Esophagus (tissue), 2 donors: ENCODE measurements at regions not wholly inside any gene's neighbourhood (a gene's known extent, or its start where the extent isn't known, plus 50 kb on each side); places are given as distances from the start of the nearest gene placed in this dataset.
"Not testable (repeated sequence)": the region's sequence is repeated elsewhere in the genome, so short reads cannot be mapped to it uniquely, and the experiment has no call there.

Source experiments
- H3K27ac ChIP-seq, 2 donors: one replicate each; pipeline ENCODE4 v1.5.1; 2013; ENCODE audit warnings: low read depth in 2 of 2, mild to moderate bottlenecking in 2 of 2, inconsistent platforms in 1 of 2, low read length in 1 of 2, moderate library complexity in 1 of 2
- H3K27me3 ChIP-seq, 2 donors: one replicate each; pipeline ENCODE4 v1.6.1; 2013; ENCODE audit warnings: low read length in 2 of 2, control low read depth in 1 of 2, mild to moderate bottlenecking in 1 of 2; ENCODE audit not compliant: insufficient read depth in 2 of 2, control insufficient read depth in 1 of 2
- H3K36me3 ChIP-seq, 2 donors: one replicate each; pipeline ENCODE4 v1.6.1; 2013; ENCODE audit warnings: low read length in 1 of 2; ENCODE audit not compliant: control insufficient read depth in 2 of 2, insufficient read depth in 2 of 2
- H3K4me1 ChIP-seq, 2 donors: one replicate each; pipeline ENCODE4 v1.6.1; 2013; ENCODE audit warnings: low read length in 1 of 2; ENCODE audit not compliant: control insufficient read depth in 2 of 2, insufficient read depth in 2 of 2
- H3K4me3 ChIP-seq, 2 donors: one replicate each; pipeline ENCODE4 v1.5.1; 2013; ENCODE audit warnings: low read length in 2 of 2, mild to moderate bottlenecking in 2 of 2, low read depth in 1 of 2, moderate library complexity in 1 of 2
- H3K9me3 ChIP-seq, 2 donors: one replicate each; pipeline ENCODE4 v1.6.1; 2013; ENCODE audit warnings: mild to moderate bottlenecking in 2 of 2, low read depth in 1 of 2, low read length in 1 of 2, moderate library complexity in 1 of 2; ENCODE audit not compliant: control insufficient read depth in 2 of 2, insufficient read depth in 1 of 2
- WGBS, 2 donors: extraction: QIAGEN DNeasy Blood & Tissue Kit; methylation state at CpG; one replicate each; pipeline ENCODE4 v1.1.7; 2013; 5-methylcytosine and 5-hydroxymethylcytosine counted together
- donor health status: healthy with polysubstance abuse.
- donor health status: Bipolar disorder and iron deficiency.

DNA sequence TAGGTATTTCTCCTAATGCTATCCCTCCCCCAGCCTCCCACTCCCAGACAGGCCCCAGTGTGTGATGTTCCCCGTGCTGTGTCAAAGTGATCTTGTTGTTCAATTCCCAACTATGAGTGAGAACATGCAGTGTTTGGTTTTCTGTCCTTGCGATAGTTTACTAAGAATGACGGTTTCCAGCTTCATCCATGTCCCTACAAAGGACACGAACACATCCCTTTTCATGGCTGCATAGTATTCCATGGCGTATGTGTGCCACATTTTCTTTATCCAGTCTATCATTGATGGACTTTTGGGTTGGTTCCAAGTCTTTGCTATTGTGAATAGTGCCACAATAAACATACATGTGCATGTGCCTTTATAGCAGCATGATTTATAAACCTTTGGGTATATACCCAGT is 999.3 kb upstream of the ZEB2 start:
- 93 to 95% methylated on average over 5 of the region's 5 CpGs for WGBS, 2 donors
- H3K4me3 ChIP-seq, H3K4me1 ChIP-seq, H3K36me3 ChIP-seq, H3K9me3 ChIP-seq, H3K27ac ChIP-seq, H3K27me3 ChIP-seq: not testable (repeated sequence)

DNA sequence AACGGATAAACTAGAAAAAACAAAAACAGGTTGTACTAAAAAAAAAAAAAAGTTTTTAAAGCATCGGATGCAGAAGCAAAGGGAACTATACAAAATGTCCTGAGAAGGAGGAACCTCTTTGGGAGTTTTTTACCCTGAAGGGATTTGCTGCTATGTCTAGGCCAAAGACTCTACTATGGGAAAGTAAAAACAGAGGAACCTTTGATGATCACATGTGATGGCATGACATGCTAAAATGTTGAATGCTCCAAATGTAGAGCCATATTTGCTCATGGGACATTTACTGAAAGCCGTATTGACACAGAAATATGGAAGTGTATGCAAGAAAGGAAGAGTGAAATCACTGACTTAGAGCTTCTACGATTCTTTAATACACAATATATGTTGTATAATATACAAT is 992.0 kb upstream of the ZEB2 start:
- no peaks in the 10 kb centered on the region for H3K27me3 ChIP-seq
- H3K9me3 ChIP-seq: no peaks in the 10 kb centered on the region
- no peaks in the 10 kb centered on the region for H3K36me3 ChIP-seq
- H3K4me3 ChIP-seq: no peak overlapping the region
- H3K4me1 ChIP-seq: no peaks in the 10 kb centered on the region
- WGBS, 2 donors: 67 to 75% methylated on average over 4 of the region's 4 CpGs
- H3K27ac ChIP-seq: no peak overlapping the region

DNA sequence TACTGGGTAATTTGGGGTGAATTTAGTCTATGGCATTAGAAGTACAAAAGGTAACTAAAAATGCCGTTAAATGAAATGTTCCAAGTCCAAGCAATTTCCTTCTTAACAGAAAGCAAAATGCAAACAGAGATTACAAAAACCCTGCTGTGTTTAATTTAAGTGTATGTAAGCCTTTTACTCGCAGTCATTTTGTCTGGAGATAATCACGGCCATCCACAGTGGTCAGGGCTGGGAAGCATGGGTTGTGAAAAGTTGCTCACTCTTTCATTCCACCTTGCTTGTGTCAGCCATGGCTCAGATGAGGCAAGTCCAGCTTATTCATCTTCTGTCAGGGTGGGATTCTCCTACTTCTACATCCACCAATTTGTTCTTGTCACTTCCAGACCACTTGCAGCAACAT is 983.6 kb upstream of the ZEB2 start:
- 65 to 73% methylated on average over 3 of the region's 3 CpGs for WGBS, 2 donors
- H3K36me3 ChIP-seq: no peaks in the 10 kb centered on the region
- H3K4me1 ChIP-seq: no peaks in the 10 kb centered on the region

DNA sequence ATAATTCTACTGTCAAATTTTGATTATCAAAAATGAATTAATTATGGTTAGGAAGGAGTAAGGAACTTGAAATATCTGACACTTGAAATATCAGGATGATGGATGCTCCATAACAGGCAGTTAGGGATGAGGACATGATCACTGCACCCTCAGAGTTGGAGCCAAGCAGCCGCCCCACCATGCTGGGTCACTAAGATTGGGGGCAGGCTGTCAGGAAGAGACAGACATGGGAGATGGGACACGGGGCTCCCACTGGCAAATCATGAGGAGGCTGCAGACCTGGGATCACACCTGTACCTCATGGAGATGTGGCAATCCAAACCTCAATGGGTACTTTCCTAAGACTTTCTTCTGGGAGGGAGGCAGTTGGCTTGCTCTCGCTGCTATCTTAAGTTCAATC is 982.0 kb upstream of the ZEB2 start:
- 88 to 90% methylated on average over 3 of the region's 3 CpGs for WGBS, 2 donors
- Histone ChIP-seq H3K4me1 (no peaks in the 10 kb centered on the region), H3K36me3 (no peaks in the 10 kb centered on the region), H3K27me3 (no peaks in the 10 kb centered on the region), H3K9me3 (no peaks in the 10 kb centered on the region), H3K4me3 (no peak overlapping the region), H3K27ac (no peak overlapping the region)

More for the DNA sequence above, 983.6 kb upstream of the ZEB2 start:
- Histone ChIP-seq H3K9me3 (no peaks in the 10 kb centered on the region), H3K4me3 (no peak overlapping the region), H3K27me3 (no peaks in the 10 kb centered on the region), H3K27ac (no peak overlapping the region)

DNA sequence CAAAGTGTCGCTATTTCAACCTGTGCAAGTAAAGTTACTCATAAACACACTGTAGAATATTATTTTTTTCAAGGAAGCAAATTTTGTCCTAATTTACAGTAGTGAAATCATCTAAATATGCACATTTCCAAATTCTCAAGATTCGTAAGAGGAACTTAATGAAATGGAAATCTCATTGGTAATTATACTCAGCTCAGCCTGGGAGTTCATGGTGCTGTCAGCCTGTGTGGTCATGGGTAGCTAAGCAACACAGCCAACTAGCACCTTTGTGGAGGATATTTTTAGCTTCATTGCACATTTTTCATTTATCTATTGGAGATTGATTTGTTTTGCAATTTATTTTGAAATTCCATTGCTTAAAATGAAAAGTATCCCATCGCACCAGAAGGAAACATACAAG is 975.7 kb upstream of the ZEB2 start:
- H3K4me1 ChIP-seq: no peaks in the 10 kb centered on the region
- H3K27ac ChIP-seq: no peak overlapping the region
- H3K9me3 ChIP-seq: no peaks in the 10 kb centered on the region
- WGBS, 2 donors: 86 to 92% methylated on average over 3 of the region's 3 CpGs
- H3K27me3 ChIP-seq: no peaks in the 10 kb centered on the region
- H3K36me3 ChIP-seq: no peaks in the 10 kb centered on the region
- no peak overlapping the region for H3K4me3 ChIP-seq

DNA sequence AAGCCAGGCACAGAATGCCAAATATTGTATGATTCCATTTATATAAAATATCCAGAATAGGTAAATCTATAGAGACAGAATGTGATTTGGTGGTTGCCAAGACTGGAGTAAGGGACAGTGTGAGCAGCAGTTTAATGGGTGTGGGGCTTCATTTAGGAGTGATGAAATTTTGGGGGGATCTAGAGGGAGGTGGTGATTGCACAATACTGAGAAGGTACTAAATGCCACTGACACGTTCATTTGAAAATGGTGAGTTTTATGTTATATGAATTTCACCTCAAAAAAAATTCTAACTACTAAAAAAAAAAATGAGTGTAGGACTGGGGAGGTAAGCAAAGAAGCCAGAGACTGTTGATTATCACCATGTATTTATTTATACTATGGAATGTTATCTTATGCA is 974.5 kb upstream of the ZEB2 start:
- no peaks in the 10 kb centered on the region for H3K36me3 ChIP-seq
- H3K9me3 ChIP-seq: no peaks in the 10 kb centered on the region
- no peaks in the 10 kb centered on the region for H3K4me1 ChIP-seq
- H3K27ac ChIP-seq: no peak overlapping the region
- WGBS, 2 donors: 75 to 82% methylated on average over 1 of the region's 1 CpG
- H3K27me3 ChIP-seq: no peaks in the 10 kb centered on the region
- H3K4me3 ChIP-seq: no peak overlapping the region

DNA sequence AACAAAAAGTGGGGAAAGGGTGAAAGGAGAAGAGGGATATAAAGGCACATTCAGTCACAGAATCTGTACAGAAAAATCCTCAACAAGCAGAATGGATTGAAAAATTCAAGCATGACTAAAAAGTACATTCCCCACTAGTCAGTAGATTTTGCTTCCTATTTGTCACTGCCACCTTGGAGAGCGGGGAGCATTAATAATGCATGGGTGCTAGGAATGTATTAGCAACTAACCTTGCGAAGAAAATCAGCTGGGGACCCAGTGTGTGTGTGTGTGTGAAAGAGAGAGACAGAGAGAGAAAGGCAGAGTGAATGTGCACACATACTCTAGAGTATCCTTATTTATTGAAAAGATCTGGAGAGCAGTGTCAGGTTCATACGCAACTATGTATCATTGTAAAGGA is 968.7 kb upstream of the ZEB2 start:
- Histone ChIP-seq H3K4me3 (no peak overlapping the region), H3K4me1 (no peaks in the 10 kb centered on the region), H3K36me3 (no peaks in the 10 kb centered on the region), H3K9me3 (no peaks in the 10 kb centered on the region), H3K27ac (no peak overlapping the region), H3K27me3 (no peaks in the 10 kb centered on the region)
- 92 to 93% methylated on average over 3 of the region's 3 CpGs for WGBS, 2 donors

DNA sequence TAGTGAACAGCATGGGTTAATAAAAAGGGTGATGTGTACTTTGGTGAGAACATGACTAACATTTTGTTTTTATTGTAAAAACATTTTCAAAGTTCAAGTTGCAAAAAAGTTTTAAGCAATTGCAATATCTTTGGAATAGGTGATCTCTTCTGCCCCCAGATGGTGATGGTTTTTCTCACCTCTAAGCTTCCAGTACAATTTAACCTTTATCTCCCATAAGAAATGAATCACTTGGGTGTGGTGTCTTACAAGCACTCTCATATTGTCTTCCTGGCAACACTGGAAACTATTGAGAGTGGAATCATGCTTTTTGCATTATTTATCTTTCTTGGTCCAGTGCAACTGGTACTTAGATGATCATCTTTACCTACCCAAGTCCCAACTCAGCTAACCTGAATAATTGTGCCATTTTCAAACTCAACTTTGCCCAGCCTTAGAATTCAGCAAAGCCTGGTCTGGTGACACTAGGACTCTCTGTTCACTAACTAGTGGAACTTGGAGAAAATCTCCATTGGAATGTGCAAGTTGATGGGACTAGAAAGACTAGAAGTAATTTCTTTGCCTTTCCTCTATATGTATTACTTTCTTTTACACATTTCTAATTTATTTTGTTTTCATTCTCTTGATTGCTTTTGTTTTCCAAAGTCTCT is 964.7 kb upstream of the ZEB2 start:
- Histone ChIP-seq H3K4me3 (no peak overlapping the region), H3K4me1 (no peaks in the 10 kb centered on the region), H3K27ac (no peak overlapping the region), H3K9me3 (no peaks in the 10 kb centered on the region), H3K36me3 (no peaks in the 10 kb centered on the region), H3K27me3 (no peaks in the 10 kb centered on the region)

DNA sequence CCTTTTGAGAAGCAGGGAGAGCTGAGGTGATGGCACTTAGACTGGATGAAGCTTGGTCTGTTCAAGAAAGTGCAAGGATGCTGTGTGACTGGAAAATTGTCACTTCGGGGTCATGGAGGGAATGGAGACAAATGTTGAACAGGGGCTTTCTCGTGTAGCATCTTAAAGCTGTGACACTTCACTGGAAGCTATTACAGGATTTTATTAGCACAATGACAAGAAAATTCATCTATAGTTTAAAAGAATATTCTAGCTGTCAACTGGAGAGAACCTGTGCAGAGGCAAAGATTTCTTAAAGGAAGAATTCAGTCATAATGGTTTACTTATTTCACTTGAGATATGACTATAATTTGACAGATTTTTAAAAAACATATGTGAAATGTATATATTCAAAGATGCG is 963.9 kb upstream of the ZEB2 start:
- no peaks in the 10 kb centered on the region for H3K4me1 ChIP-seq
- no peaks in the 10 kb centered on the region for H3K9me3 ChIP-seq
- WGBS, 2 donors: 76 to 88% methylated on average over 3 of the region's 3 CpGs
- no peaks in the 10 kb centered on the region for H3K36me3 ChIP-seq
- no peak overlapping the region for H3K27ac ChIP-seq
- H3K27me3 ChIP-seq: no peaks in the 10 kb centered on the region
- no peak overlapping the region for H3K4me3 ChIP-seq

DNA sequence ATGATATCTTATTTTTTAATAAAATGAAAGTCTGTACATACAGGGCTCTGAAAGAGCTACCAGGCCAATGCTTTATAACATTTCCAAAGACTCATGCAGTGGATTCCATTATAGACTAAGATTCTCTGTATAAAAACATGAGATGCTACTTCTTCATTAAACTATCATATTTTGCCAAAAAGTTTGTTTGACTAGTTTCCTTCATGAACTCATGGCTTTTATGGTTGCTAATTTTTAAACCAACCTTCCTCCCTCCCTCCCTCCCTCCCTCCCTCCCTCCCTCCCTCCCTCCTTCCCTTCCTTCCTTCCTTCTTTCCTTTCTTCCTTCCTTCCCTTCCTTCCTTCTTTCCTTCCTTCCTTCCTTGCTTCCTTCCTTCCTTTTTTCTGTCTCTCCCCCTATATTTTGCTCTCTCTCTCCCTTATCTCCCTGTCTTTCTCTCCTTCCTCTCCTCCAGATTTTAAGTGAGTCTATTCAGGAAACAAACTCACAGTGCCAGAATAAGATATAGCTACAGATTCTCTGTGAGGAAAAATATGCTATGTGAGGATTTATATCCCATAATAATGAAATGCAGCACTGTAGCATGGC is 961.5 kb upstream of the ZEB2 start:
- no peak overlapping the region for H3K4me3 ChIP-seq
- no peak overlapping the region for H3K27ac ChIP-seq
- H3K4me1 ChIP-seq: no peaks in the 10 kb centered on the region
- H3K27me3 ChIP-seq: no peaks in the 10 kb centered on the region
- H3K9me3 ChIP-seq: no peaks in the 10 kb centered on the region
- no peaks in the 10 kb centered on the region for H3K36me3 ChIP-seq
